Neural cell (in vitro differentiated cells): ENCODE measurements at regions not wholly inside any gene's neighbourhood (a gene's known extent, or its start where the extent isn't known, plus 50 kb on each side); places are given as distances from the start of the nearest gene placed in this dataset.

Experiments used
- H2AFZ ChIP-seq: fragments of 200-600, 300-800 bp; sonication (generic), shearing (Covaris generic); 2 replicates; pipeline ENCODE4 v1.6.0; 2014; ENCODE audit warnings: low read depth, mild to moderate bottlenecking, antibody characterized with exemption, low read length, moderate library complexity
- H3F3A ChIP-seq: fragments of 200-600 bp; shearing (Covaris generic); 2 replicates; pipeline ENCODE4 v1.6.1; 2016; ENCODE audit warnings: mild to moderate bottlenecking, moderate library complexity, mixed read lengths, antibody characterized with exemption, low read length; ENCODE audit not compliant: insufficient read depth, poor library complexity, severe bottlenecking
- H3K27ac ChIP-seq: fragments of 200-600, 300-800 bp; sonication (generic), shearing (Covaris generic); 2 replicates; pipeline ENCODE4 v1.5.1; 2014; ENCODE audit warnings: mild to moderate bottlenecking, low read length, moderate library complexity
- H3K27me3 ChIP-seq: fragments of 300-800, 200-600 bp; sonication (generic), shearing (Covaris generic); 2 replicates; pipeline ENCODE4 v1.6.0; 2014; ENCODE audit warnings: mild to moderate bottlenecking, low read depth, low read length, moderate library complexity; ENCODE audit not compliant: insufficient read depth
- H3K36me3 ChIP-seq: fragments of 300-800, 200-600 bp; sonication (generic), shearing (Covaris generic); 2 replicates; pipeline ENCODE4 v1.5.1; 2014; ENCODE audit warnings: mild to moderate bottlenecking, antibody characterized with exemption, low read length, moderate library complexity; ENCODE audit not compliant: insufficient read depth
- H3K4me2 ChIP-seq: fragments of 300-800, 200-600 bp; sonication (generic), shearing (Covaris generic); 2 replicates; pipeline ENCODE4 v1.6.0; 2014; ENCODE audit warnings: mild to moderate bottlenecking, low read length
- H3K4me3 ChIP-seq: fragments of 300-800, 200-600 bp; sonication (generic), shearing (Covaris generic); 2 replicates; pipeline ENCODE4 v1.5.1; 2014; ENCODE audit warnings: mild to moderate bottlenecking, low read length, moderate library complexity
- H3K79me2 ChIP-seq: fragments of 200-600 bp; shearing (Covaris generic); replicated peaks from 2 replicates; pipeline ENCODE4 v1.6.0; 2014; ENCODE audit warnings: mild to moderate bottlenecking, low read length, moderate library complexity; ENCODE audit not compliant: insufficient read depth
- H3K9ac ChIP-seq: fragments of 300-800, 200-600 bp; sonication (generic), shearing (Covaris generic); 2 replicates; pipeline ENCODE4 v1.6.1; 2016; ENCODE audit warnings: mild to moderate bottlenecking, low read length, mixed read lengths
- H3K9me2 ChIP-seq: fragments of 200-600 bp; shearing (Covaris generic); 2 replicates; pipeline ENCODE4 v1.6.1; 2016; ENCODE audit warnings: mild to moderate bottlenecking, low read length, mixed read lengths; ENCODE audit not compliant: insufficient read depth
- H3K9me3 ChIP-seq: fragments of 200-600, 300-800 bp; sonication (generic), shearing (Covaris generic); 2 replicates; pipeline ENCODE4 v1.6.1; 2016; ENCODE audit warnings: mild to moderate bottlenecking, mixed run types, low read length, moderate library complexity, mixed read lengths
- H4K20me1 ChIP-seq: fragments of 200-600 bp; shearing (Covaris generic); 2 replicates; pipeline ENCODE4 v1.6.1; 2016; ENCODE audit warnings: mild to moderate bottlenecking, mixed run types; ENCODE audit not compliant: insufficient read depth
- EP300 ChIP-seq: fragments of 450-650 bp; conservative IDR thresholded peaks from 2 replicates; pipeline ENCODE4 v1.6.1; 2014; ENCODE audit warnings: antibody characterized with exemption, mild to moderate bottlenecking, moderate library complexity; ENCODE audit not compliant: poor library complexity, severe bottlenecking
- EZH2 ChIP-seq: fragments of 200-600, 300-800 bp; shearing (Covaris generic), sonication (generic); IDR thresholded peaks from 2 replicates; pipeline ENCODE4 v1.6.1; 2014; ENCODE audit warnings: antibody characterized with exemption, low read length, borderline replicate concordance, mild to moderate bottlenecking; ENCODE audit not compliant: insufficient read depth, poor library complexity, severe bottlenecking
- MXI1 ChIP-seq: fragments of 450-650 bp; conservative IDR thresholded peaks from 2 replicates; pipeline ENCODE4 v1.6.1; 2014; ENCODE audit warnings: antibody characterized with exemption, mild to moderate bottlenecking; ENCODE audit not compliant: poor library complexity, severe bottlenecking
- POLR2AphosphoS5 ChIP-seq: IDR thresholded peaks from 2 replicates; pipeline ENCODE4 v1.6.1; 2012
- RAD21 ChIP-seq: fragments of 450-650 bp; conservative IDR thresholded peaks from 2 replicates; pipeline ENCODE4 v1.6.1; 2014; ENCODE audit warnings: antibody characterized with exemption, mild to moderate bottlenecking, moderate library complexity
- SMC3 ChIP-seq: fragments of 450-650 bp; conservative IDR thresholded peaks from 2 replicates; pipeline ENCODE4 v1.6.1; 2014; ENCODE audit warnings: antibody characterized with exemption, mild to moderate bottlenecking, moderate library complexity; ENCODE audit not compliant: poor library complexity
- TAF1 ChIP-seq: IDR thresholded peaks from 2 replicates; pipeline ENCODE4 v1.6.1; 2012; ENCODE audit warnings: low read depth
- TF ChIP-seq, protein P1 (sequence below): fragments of 450-650 bp; IDR thresholded peaks from 2 replicates; pipeline ENCODE4 v1.5.1; 2014; ENCODE audit warnings: antibody characterized with exemption, mild to moderate bottlenecking, moderate library complexity; ENCODE audit not compliant: poor library complexity, severe bottlenecking
- TF ChIP-seq, protein P2 (sequence below): IDR thresholded peaks from 2 replicates; pipeline ENCODE4 v1.6.1; 2012; ENCODE audit warnings: borderline replicate concordance

DNA sequence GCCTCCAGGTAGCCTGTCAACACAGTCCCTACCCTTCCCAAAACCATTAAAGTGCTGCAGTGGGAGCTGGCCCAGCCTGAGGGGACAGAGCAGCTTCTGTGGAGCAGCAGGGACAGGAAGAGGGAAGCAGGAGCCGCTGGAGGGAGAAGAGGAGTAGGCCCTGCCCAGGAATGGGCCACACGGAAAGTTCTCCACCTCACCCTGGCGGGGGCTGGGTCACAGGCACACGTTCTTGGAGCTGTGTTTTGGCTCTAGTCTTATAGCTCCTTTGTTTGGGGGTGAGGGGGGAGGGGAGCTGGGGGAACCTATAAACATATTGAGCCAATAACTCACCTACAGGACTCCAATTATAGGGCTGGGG is 508.6 kb downstream of the SHQ1 start:
- TF ChIP-seq SMC3 (no peak), MXI1 (no peak), EZH2 (no peak), POLR2AphosphoS5 (no peak), EP300 (no peak)
- TF ChIP-seq, protein P1, sequence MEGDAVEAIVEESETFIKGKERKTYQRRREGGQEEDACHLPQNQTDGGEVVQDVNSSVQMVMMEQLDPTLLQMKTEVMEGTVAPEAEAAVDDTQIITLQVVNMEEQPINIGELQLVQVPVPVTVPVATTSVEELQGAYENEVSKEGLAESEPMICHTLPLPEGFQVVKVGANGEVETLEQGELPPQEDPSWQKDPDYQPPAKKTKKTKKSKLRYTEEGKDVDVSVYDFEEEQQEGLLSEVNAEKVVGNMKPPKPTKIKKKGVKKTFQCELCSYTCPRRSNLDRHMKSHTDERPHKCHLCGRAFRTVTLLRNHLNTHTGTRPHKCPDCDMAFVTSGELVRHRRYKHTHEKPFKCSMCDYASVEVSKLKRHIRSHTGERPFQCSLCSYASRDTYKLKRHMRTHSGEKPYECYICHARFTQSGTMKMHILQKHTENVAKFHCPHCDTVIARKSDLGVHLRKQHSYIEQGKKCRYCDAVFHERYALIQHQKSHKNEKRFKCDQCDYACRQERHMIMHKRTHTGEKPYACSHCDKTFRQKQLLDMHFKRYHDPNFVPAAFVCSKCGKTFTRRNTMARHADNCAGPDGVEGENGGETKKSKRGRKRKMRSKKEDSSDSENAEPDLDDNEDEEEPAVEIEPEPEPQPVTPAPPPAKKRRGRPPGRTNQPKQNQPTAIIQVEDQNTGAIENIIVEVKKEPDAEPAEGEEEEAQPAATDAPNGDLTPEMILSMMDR = no peak
- TF ChIP-seq, protein P2, sequence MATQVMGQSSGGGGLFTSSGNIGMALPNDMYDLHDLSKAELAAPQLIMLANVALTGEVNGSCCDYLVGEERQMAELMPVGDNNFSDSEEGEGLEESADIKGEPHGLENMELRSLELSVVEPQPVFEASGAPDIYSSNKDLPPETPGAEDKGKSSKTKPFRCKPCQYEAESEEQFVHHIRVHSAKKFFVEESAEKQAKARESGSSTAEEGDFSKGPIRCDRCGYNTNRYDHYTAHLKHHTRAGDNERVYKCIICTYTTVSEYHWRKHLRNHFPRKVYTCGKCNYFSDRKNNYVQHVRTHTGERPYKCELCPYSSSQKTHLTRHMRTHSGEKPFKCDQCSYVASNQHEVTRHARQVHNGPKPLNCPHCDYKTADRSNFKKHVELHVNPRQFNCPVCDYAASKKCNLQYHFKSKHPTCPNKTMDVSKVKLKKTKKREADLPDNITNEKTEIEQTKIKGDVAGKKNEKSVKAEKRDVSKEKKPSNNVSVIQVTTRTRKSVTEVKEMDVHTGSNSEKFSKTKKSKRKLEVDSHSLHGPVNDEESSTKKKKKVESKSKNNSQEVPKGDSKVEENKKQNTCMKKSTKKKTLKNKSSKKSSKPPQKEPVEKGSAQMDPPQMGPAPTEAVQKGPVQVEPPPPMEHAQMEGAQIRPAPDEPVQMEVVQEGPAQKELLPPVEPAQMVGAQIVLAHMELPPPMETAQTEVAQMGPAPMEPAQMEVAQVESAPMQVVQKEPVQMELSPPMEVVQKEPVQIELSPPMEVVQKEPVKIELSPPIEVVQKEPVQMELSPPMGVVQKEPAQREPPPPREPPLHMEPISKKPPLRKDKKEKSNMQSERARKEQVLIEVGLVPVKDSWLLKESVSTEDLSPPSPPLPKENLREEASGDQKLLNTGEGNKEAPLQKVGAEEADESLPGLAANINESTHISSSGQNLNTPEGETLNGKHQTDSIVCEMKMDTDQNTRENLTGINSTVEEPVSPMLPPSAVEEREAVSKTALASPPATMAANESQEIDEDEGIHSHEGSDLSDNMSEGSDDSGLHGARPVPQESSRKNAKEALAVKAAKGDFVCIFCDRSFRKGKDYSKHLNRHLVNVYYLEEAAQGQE = no peak
- Histone ChIP-seq H3K27ac (no peak overlapping the region), H3F3A (no peaks in the 10 kb centered on the region), H3K9me3 (no peaks in the 10 kb centered on the region), H3K9ac (no peak overlapping the region), H4K20me1 (no peaks in the 10 kb centered on the region), H2AFZ (no peak overlapping the region), H3K4me3 (no peak overlapping the region), H3K79me2 (no peaks in the 10 kb centered on the region), H3K36me3 (no peaks in the 10 kb centered on the region), H3K4me2 (no peak overlapping the region), H3K9me2 (no peaks in the 10 kb centered on the region), H3K27me3 (no peaks in the 10 kb centered on the region)

DNA sequence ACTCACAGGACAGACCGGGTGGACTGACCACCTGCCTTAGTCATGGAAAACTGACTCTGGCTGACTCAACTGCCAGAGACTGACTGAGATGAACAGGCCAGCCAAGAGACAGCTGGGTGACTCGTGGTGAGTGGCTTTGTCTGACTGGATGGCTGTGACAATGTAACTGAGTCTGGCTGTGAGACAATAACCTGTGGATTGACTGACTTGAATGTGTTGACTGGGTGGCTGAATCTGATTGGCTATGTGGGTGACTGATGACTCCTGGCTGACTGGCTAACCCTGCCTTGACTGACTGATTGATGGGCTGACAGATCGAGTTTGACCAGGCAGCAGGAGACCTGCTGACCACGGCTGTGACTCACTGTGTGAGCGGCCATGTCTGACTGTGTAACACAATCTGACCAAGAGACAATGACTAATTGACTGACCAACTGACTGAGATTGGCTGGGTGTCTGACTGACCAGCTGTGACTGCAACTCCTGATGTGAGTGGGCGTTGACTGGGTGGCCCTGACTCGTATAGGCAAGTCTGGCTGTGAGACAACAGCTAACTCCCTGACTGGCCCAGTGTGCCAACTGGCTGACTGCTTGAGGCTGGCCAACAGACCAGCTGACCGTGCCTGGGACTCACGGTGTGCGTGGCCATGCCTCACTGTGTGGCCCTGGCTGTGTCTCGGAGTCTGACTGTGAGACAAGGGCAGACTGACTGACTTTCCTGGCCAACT is 509.1 kb downstream of the SHQ1 start:
- no peak overlapping the region for H3K4me3 ChIP-seq
- no peaks in the 10 kb centered on the region for H3K9me3 ChIP-seq
- no peaks in the 10 kb centered on the region for H3K27me3 ChIP-seq
- no peaks in the 10 kb centered on the region for H3K79me2 ChIP-seq
- no peak overlapping the region for H2AFZ ChIP-seq
- H4K20me1 ChIP-seq = no peaks in the 10 kb centered on the region
- H3K9ac ChIP-seq = no peak overlapping the region
- H3K4me2 ChIP-seq = no peak overlapping the region
- TF ChIP-seq EZH2 (no peak), RAD21 (no peak), TAF1 (no peak)
- no peaks in the 10 kb centered on the region for H3F3A ChIP-seq
- no peak overlapping the region for H3K27ac ChIP-seq
- H3K36me3 ChIP-seq = no peaks in the 10 kb centered on the region
- H3K9me2 ChIP-seq = no peaks in the 10 kb centered on the region
